ENCODE measurements at regions not wholly inside any gene's neighbourhood (a gene's known extent, or its start where the extent isn't known, plus 50 kb on each side); places are given as distances from the start of the nearest gene placed in this dataset.

DNA sequence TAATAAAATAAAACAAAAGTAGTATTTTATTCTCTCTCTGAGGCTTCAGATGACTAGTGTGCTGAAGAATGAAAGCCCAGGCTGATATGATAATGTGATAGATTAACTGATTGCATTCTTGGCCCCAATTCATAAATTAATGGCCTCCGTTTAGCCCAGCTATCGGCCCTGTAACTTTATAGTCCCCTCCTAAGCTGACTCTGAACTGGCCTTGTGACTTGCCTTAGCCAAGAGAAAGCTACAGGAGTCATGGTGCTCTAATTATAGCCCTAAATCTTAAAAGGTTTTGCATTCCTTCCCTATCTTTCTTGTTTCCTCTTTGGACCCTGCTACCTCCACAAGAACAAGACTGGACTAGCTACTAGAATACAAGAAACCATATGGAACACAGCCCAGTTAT is 123.2 kb upstream of the EPHA3 start:
- no peaks in the 10 kb centered on the region for H4K20me1 ChIP-seq (ENCODE audit: control insufficient read depth, insufficient read depth)
- H3K36me3 ChIP-seq (ENCODE audit: control insufficient read depth in 2 of 2, insufficient read depth in 2 of 2, low read length in 1 of 2) = no peaks in the 10 kb centered on the region
- no peak for ATAC-seq
- H3K4me3 ChIP-seq = no peak overlapping the region
- intact Hi-C loops (cut with micrococcal nuclease; ENCODE audit: unreplicated experiment) = no loop called here
- ChIA-PET RAD21 (ENCODE audit: unreplicated experiment) (no interaction called here), SMC1A (ENCODE audit: uncharacterized antibody, unreplicated experiment) (no interaction called here), POLR2A (no interaction called here), CTCF (no interaction called here)
- H3K79me2 ChIP-seq (ENCODE audit: control insufficient read depth, insufficient read depth, low read length) = no peaks in the 10 kb centered on the region
- BruUV-seq (replicated peaks) = no TSS peak
- H2AFZ ChIP-seq (ENCODE audit: control insufficient read depth, low read depth, low read length) = no peak overlapping the region
- FAIRE-seq = no peak
- H3K9me3 ChIP-seq (replicated peaks; ENCODE audit: control insufficient read depth, insufficient read depth, low read length) = no peaks in the 10 kb centered on the region
- H3K4me1 ChIP-seq (ENCODE audit: control insufficient read depth, insufficient read depth, low read length) = no peaks in the 10 kb centered on the region
- no peaks in the 10 kb centered on the region for H3K27me3 ChIP-seq (replicated peaks in 1 of 2; ENCODE audit: control insufficient read depth in 2 of 2, insufficient read depth in 2 of 2, low read length in 1 of 2)
- no peak overlapping the region for H3K27ac ChIP-seq (ENCODE audit: control insufficient read depth, insufficient read depth)
- H3K4me2 ChIP-seq (ENCODE audit: control insufficient read depth, insufficient read depth) = no peak overlapping the region
- no peak for DNase-seq (ENCODE audit: low read depth, low spot score)
- no peak overlapping the region for H3K9ac ChIP-seq (ENCODE audit: control insufficient read depth, insufficient read depth, low read length)
- in situ Hi-C loops (cut with MboI) = no loop called here
- TF ChIP-seq ZBED1 (IDR thresholded peaks at IDR 0.05; ENCODE audit: borderline replicate concordance) (no peak), SMC3 (IDR thresholded peaks at IDR 0.05; ENCODE audit: borderline replicate concordance, low read length) (no peak)
- TF ChIP-seq, protein P1, sequence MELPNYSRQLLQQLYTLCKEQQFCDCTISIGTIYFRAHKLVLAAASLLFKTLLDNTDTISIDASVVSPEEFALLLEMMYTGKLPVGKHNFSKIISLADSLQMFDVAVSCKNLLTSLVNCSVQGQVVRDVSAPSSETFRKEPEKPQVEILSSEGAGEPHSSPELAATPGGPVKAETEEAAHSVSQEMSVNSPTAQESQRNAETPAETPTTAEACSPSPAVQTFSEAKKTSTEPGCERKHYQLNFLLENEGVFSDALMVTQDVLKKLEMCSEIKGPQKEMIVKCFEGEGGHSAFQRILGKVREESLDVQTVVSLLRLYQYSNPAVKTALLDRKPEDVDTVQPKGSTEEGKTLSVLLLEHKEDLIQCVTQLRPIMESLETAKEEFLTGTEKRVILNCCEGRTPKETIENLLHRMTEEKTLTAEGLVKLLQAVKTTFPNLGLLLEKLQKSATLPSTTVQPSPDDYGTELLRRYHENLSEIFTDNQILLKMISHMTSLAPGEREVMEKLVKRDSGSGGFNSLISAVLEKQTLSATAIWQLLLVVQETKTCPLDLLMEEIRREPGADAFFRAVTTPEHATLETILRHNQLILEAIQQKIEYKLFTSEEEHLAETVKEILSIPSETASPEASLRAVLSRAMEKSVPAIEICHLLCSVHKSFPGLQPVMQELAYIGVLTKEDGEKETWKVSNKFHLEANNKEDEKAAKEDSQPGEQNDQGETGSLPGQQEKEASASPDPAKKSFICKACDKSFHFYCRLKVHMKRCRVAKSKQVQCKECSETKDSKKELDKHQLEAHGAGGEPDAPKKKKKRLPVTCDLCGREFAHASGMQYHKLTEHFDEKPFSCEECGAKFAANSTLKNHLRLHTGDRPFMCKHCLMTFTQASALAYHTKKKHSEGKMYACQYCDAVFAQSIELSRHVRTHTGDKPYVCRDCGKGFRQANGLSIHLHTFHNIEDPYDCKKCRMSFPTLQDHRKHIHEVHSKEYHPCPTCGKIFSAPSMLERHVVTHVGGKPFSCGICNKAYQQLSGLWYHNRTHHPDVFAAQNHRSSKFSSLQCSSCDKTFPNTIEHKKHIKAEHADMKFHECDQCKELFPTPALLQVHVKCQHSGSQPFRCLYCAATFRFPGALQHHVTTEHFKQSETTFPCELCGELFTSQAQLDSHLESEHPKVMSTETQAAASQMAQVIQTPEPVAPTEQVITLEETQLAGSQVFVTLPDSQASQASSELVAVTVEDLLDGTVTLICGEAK (IDR thresholded peaks at IDR 0.05; ENCODE audit: borderline replicate concordance) = no peak
- WGBS (ENCODE audit: insufficient coverage, insufficient replicate concordance, low lambda C conversion rate, missing lambda C conversion rate) = 0% methylated on average over 2 of the region's 2 CpGs

DNA sequence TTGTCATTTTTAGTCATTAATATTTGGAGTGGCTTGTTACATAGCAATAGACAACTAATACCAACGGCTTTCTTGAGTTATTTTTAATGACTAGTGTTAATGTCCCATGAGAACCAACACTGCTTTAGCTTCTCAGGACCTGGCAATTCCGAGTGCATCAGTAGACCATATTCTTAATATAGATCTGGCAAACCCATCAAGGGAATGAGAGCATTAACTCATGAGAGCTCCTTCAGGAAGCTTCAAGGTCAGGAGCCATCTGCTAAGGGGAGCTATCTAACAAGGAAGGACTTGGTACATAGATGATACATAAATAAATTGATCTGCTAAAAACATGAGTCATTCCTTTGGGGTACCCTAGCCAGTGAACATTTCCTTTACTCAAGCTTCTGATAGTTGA is 122.6 kb upstream of the EPHA3 start:
- CTCF ChIA-PET = interaction anchor here (1.9 kb wide), 1 partner anchor 12 kb away, joined by 6 read pairs; no protein-coding TSS in a partner anchor
- intact Hi-C loops (cut with micrococcal nuclease; ENCODE audit: unreplicated experiment) (no loop called here), in situ Hi-C loops (cut with MboI) (no loop called here)
- no TSS peak for BruUV-seq (replicated peaks)
- H3K27me3 ChIP-seq (replicated peaks in 1 of 2; ENCODE audit: control insufficient read depth in 2 of 2, insufficient read depth in 2 of 2, low read length in 1 of 2) = no peaks in the 10 kb centered on the region
- H3K79me2 ChIP-seq (ENCODE audit: control insufficient read depth, insufficient read depth, low read length) = no peaks in the 10 kb centered on the region
- no peak overlapping the region for H3K9ac ChIP-seq (ENCODE audit: control insufficient read depth, insufficient read depth, low read length)
- no peaks in the 10 kb centered on the region for H3K36me3 ChIP-seq (ENCODE audit: control insufficient read depth in 2 of 2, insufficient read depth in 2 of 2, low read length in 1 of 2)
- H3K27ac ChIP-seq (ENCODE audit: control insufficient read depth, insufficient read depth) = no peak overlapping the region
- no peak overlapping the region for H2AFZ ChIP-seq (ENCODE audit: control insufficient read depth, low read depth, low read length)
- no peak for DNase-seq (ENCODE audit: low read depth, low spot score)
- H3K9me3 ChIP-seq (replicated peaks; ENCODE audit: control insufficient read depth, insufficient read depth, low read length) = no peaks in the 10 kb centered on the region
- ATAC-seq = no peak
- SMC1A ChIA-PET (ENCODE audit: uncharacterized antibody, unreplicated experiment) = interaction anchor here (0.6 kb wide), 1 partner anchor 10 kb away, joined by 4 read pairs; no protein-coding TSS in a partner anchor
- H3K4me1 ChIP-seq (ENCODE audit: control insufficient read depth, insufficient read depth, low read length) = no peaks in the 10 kb centered on the region
- H3K4me2 ChIP-seq (ENCODE audit: control insufficient read depth, insufficient read depth) = no peak overlapping the region
- FAIRE-seq = no peak
- 0% methylated on average over 2 of the region's 2 CpGs for WGBS (ENCODE audit: insufficient coverage, insufficient replicate concordance, low lambda C conversion rate, missing lambda C conversion rate)
- H3K4me3 ChIP-seq = no peak overlapping the region
- POLR2A ChIA-PET = no interaction called here
- H4K20me1 ChIP-seq (ENCODE audit: control insufficient read depth, insufficient read depth) = no peaks in the 10 kb centered on the region
- RAD21 ChIA-PET (ENCODE audit: unreplicated experiment) = no interaction called here
- TF ChIP-seq, protein P2, sequence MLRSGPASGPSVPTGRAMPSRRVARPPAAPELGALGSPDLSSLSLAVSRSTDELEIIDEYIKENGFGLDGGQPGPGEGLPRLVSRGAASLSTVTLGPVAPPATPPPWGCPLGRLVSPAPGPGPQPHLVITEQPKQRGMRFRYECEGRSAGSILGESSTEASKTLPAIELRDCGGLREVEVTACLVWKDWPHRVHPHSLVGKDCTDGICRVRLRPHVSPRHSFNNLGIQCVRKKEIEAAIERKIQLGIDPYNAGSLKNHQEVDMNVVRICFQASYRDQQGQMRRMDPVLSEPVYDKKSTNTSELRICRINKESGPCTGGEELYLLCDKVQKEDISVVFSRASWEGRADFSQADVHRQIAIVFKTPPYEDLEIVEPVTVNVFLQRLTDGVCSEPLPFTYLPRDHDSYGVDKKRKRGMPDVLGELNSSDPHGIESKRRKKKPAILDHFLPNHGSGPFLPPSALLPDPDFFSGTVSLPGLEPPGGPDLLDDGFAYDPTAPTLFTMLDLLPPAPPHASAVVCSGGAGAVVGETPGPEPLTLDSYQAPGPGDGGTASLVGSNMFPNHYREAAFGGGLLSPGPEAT (IDR thresholded peaks at IDR 0.05; ENCODE audit: low read depth) = no peak
- TF ChIP-seq SRF (IDR thresholded peaks at IDR 0.05; ENCODE audit: low read depth in 2 of 2, low read length in 2 of 2) (no peak), GATAD2B (conservative IDR thresholded peaks at IDR 0.05; ENCODE audit: low read depth) (no peak), ZNF274 (IDR thresholded peaks at IDR 0.05; ENCODE audit: insufficient read depth, insufficient read length) (no peak)
- TF ChIP-seq, protein P3, sequence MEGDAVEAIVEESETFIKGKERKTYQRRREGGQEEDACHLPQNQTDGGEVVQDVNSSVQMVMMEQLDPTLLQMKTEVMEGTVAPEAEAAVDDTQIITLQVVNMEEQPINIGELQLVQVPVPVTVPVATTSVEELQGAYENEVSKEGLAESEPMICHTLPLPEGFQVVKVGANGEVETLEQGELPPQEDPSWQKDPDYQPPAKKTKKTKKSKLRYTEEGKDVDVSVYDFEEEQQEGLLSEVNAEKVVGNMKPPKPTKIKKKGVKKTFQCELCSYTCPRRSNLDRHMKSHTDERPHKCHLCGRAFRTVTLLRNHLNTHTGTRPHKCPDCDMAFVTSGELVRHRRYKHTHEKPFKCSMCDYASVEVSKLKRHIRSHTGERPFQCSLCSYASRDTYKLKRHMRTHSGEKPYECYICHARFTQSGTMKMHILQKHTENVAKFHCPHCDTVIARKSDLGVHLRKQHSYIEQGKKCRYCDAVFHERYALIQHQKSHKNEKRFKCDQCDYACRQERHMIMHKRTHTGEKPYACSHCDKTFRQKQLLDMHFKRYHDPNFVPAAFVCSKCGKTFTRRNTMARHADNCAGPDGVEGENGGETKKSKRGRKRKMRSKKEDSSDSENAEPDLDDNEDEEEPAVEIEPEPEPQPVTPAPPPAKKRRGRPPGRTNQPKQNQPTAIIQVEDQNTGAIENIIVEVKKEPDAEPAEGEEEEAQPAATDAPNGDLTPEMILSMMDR (IDR thresholded peaks at IDR 0.05 in 2 of 3, conservative IDR thresholded peaks at IDR 0.05 in 1 of 3; ENCODE audit: control insufficient read depth in 2 of 3, extremely low read depth in 1 of 3, insufficient read depth in 1 of 3, low read depth in 3 of 3, low read length in 3 of 3) = no peak
- TF ChIP-seq, protein P4, sequence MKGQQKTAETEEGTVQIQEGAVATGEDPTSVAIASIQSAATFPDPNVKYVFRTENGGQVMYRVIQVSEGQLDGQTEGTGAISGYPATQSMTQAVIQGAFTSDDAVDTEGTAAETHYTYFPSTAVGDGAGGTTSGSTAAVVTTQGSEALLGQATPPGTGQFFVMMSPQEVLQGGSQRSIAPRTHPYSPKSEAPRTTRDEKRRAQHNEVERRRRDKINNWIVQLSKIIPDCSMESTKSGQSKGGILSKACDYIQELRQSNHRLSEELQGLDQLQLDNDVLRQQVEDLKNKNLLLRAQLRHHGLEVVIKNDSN (IDR thresholded peaks at IDR 0.05; ENCODE audit: borderline replicate concordance, extremely low read length, insufficient read depth, low read depth, low read length) = no peak

Data from GM12878 (cell line).